Endothelial cell (in vitro differentiated cells): ENCODE measurements at regions not wholly inside any gene's neighbourhood (a gene's known extent, or its start where the extent isn't known, plus 50 kb on each side); places are given as distances from the start of the nearest gene placed in this dataset.

ENCODE experiments used
- DNase-seq: peaks from one replicate; pipeline ENCODE4 v3.0.0; 2021; ENCODE audit warnings: low spot score
- H3K27ac Mint-ChIP-seq: one replicate; pipeline ENCODE4 v1.8.0; 2021; ENCODE audit warnings: mixed read lengths, inconsistent platforms; ENCODE audit not compliant: unreplicated experiment
- H3K27me3 Mint-ChIP-seq: one replicate; pipeline ENCODE4 v1.8.0; 2021; ENCODE audit warnings: mild to moderate bottlenecking, moderate library complexity, mixed read lengths, inconsistent platforms; ENCODE audit not compliant: unreplicated experiment
- H3K36me3 Mint-ChIP-seq: one replicate; pipeline ENCODE4 v1.8.0; 2021; ENCODE audit warnings: mild to moderate bottlenecking, low read depth, mixed read lengths, inconsistent platforms; ENCODE audit not compliant: unreplicated experiment
- H3K4me1 Mint-ChIP-seq: one replicate; pipeline ENCODE4 v1.8.0; 2021; ENCODE audit warnings: mild to moderate bottlenecking, mixed read lengths, inconsistent platforms; ENCODE audit not compliant: unreplicated experiment
- H3K4me3 Mint-ChIP-seq: one replicate; pipeline ENCODE4 v1.8.0; 2021; ENCODE audit warnings: mild to moderate bottlenecking, mixed read lengths, inconsistent platforms; ENCODE audit not compliant: unreplicated experiment
- H3K9me3 Mint-ChIP-seq: one replicate; pipeline ENCODE4 v1.8.0; 2021; ENCODE audit warnings: mixed read lengths, inconsistent platforms; ENCODE audit not compliant: unreplicated experiment
- CTCF ChIP-seq: fragments of 200-600 bp; sonication (generic); IDR thresholded peaks from one replicate; pipeline ENCODE4 v1.5.0; 2021; ENCODE audit warnings: antibody characterized with exemption; ENCODE audit not compliant: unreplicated experiment

GRCh38 chr5:89229331-89230070 is 346.5 kb upstream of the MEF2C start:
- no peak for TF ChIP-seq CTCF
- H3K27ac Mint-ChIP-seq, result no peak overlapping the region
- H3K4me3 Mint-ChIP-seq, result no peak overlapping the region
- no peaks in the 10 kb centered on the region for H3K4me1 Mint-ChIP-seq
- H3K27me3 Mint-ChIP-seq, result no peaks in the 10 kb centered on the region
- H3K9me3 Mint-ChIP-seq, result no peaks in the 10 kb centered on the region
- DNase-seq, result no peak
- H3K36me3 Mint-ChIP-seq, result no peaks in the 10 kb centered on the region

- no peaks in the 10 kb centered on the region for H3K9me3 Mint-ChIP-seq
- H3K27me3 Mint-ChIP-seq, result no peaks in the 10 kb centered on the region
- H3K4me1 Mint-ChIP-seq, result no peaks in the 10 kb centered on the region
- DNase-seq, result no peak
- H3K4me3 Mint-ChIP-seq, result no peak overlapping the region
- H3K36me3 Mint-ChIP-seq, result no peaks in the 10 kb centered on the region
- no peak overlapping the region for H3K27ac Mint-ChIP-seq
- no peak for TF ChIP-seq CTCF
Observed at GRCh38 chr5:89228355-89228754, 345.4 kb upstream of the MEF2C start.

- no peaks in the 10 kb centered on the region for H3K27me3 Mint-ChIP-seq
- DNase-seq, result no peak
- H3K27ac Mint-ChIP-seq, result no peak overlapping the region
- no peak overlapping the region for H3K4me3 Mint-ChIP-seq
- no peaks in the 10 kb centered on the region for H3K36me3 Mint-ChIP-seq
- no peak for TF ChIP-seq CTCF
- no peaks in the 10 kb centered on the region for H3K4me1 Mint-ChIP-seq
- no peaks in the 10 kb centered on the region for H3K9me3 Mint-ChIP-seq
Observed at GRCh38 chr5:89218364-89218763, 335.4 kb upstream of the MEF2C start.

DNA sequence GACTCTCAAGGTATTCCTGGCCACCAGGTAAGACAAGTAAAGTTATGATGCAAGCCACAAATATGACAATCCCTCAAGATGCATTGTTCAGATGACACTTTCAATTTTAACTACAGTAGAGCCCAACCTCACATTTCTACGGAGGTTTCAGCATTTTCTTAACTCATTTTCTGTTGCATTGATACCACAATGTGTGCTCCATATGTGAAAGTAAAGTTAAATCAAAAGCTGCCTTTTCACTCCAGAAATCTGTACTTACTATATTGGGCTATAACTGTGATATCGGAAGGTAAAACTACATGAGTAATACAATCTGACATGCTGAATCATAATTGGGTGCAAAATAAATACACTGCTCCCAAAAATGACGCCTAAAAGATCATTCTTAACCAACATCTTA is 333.6 kb upstream of the MEF2C start:
- DNase-seq, result no peak
- Mint-ChIP-seq H3K36me3 (no peaks in the 10 kb centered on the region), H3K4me3 (no peak overlapping the region), H3K4me1 (no peaks in the 10 kb centered on the region), H3K27me3 (no peaks in the 10 kb centered on the region), H3K9me3 (no peaks in the 10 kb centered on the region), H3K27ac (no peak overlapping the region)
- TF ChIP-seq CTCF, result no peak

- DNase-seq, result no peak
- TF ChIP-seq CTCF, result no peak
- Mint-ChIP-seq H3K9me3 (no peaks in the 10 kb centered on the region), H3K4me1 (no peaks in the 10 kb centered on the region), H3K27me3 (no peaks in the 10 kb centered on the region), H3K4me3 (no peak overlapping the region), H3K27ac (no peak overlapping the region), H3K36me3 (no peaks in the 10 kb centered on the region)
Observed at GRCh38 chr5:89213573-89213972, 330.6 kb upstream of the MEF2C start.
